ENCODE measurements at regions not wholly inside any gene's neighbourhood (a gene's known extent, or its start where the extent isn't known, plus 50 kb on each side); places are given as distances from the start of the nearest gene placed in this dataset.

GRCh38 chr13:104854007-104854406 lies 1681.5 kb downstream of the EFNB2 start:
- Histone ChIP-seq H3K4me3 (no peak overlapping the region), H3K36me3 (no peaks in the 10 kb centered on the region), H3K27me3 (no peaks in the 10 kb centered on the region), H3K9me3 (peaks cover 0 to 5% (median 0%) of the 10 kb centered on the region in 4 donors), H3K4me1 (no peaks in the 10 kb centered on the region), H3K27ac (no peak overlapping the region)
- TF ChIP-seq EP300 (IDR thresholded peaks at IDR 0.05): no peak
- no peak for TF ChIP-seq POLR2AphosphoS5 (IDR thresholded peaks at IDR 0.05)
- no peak for TF ChIP-seq POLR2A (IDR thresholded peaks at IDR 0.05)
- no peak for TF ChIP-seq CTCF (IDR thresholded peaks at IDR 0.05)
- intact Hi-C loops (cut with DNase I): no loop called here
- WGBS, 2 donors: 81 to 87% methylated on average over 8 of the region's 8 CpGs
- no peak for DNase-seq

- TF ChIP-seq POLR2AphosphoS5 (IDR thresholded peaks at IDR 0.05) (no peak), CTCF (IDR thresholded peaks at IDR 0.05) (no peak), EP300 (IDR thresholded peaks at IDR 0.05) (no peak)
- WGBS, 2 donors: 57 to 64% methylated on average over 3 of the region's 3 CpGs
- Histone ChIP-seq H3K4me3 (no peak overlapping the region), H3K9me3 (peaks cover 0 to 5% (median 0%) of the 10 kb centered on the region in 4 donors), H3K4me1 (no peaks in the 10 kb centered on the region), H3K27me3 (no peaks in the 10 kb centered on the region), H3K36me3 (no peaks in the 10 kb centered on the region), H3K27ac (no peak overlapping the region)
- intact Hi-C loops (cut with DNase I): no loop called here
- DNase-seq: no peak
Measured at GRCh38 chr13:104847922-104848321, 1687.5 kb downstream of the EFNB2 start.

- Histone ChIP-seq H3K4me1 (no peaks in the 10 kb centered on the region), H3K4me3 (no peak overlapping the region), H3K36me3 (no peaks in the 10 kb centered on the region), H3K9me3 (no peaks in the 10 kb centered on the region), H3K27me3 (no peaks in the 10 kb centered on the region), H3K27ac (no peak overlapping the region)
- TF ChIP-seq CTCF (IDR thresholded peaks at IDR 0.05) (no peak), EP300 (IDR thresholded peaks at IDR 0.05) (no peak)
- no peak for DNase-seq
- intact Hi-C loops (cut with DNase I): no loop called here
Measured at GRCh38 chr13:104843401-104843800, 1692.1 kb downstream of the EFNB2 start.

- no peaks in the 10 kb centered on the region for H3K36me3 ChIP-seq
- WGBS, 2 donors: 94 to 95% methylated on average over 6 of the region's 6 CpGs
- no peak overlapping the region for H3K27ac ChIP-seq
- H3K27me3 ChIP-seq: no peaks in the 10 kb centered on the region
- no peaks in the 10 kb centered on the region for H3K9me3 ChIP-seq
- intact Hi-C loops (cut with DNase I): no loop called here
- no peaks in the 10 kb centered on the region for H3K4me1 ChIP-seq
- H3K4me3 ChIP-seq: no peak overlapping the region
- no peak for DNase-seq
- TF ChIP-seq POLR2A (IDR thresholded peaks at IDR 0.05): no peak
- TF ChIP-seq CTCF (IDR thresholded peaks at IDR 0.05): no peak
- no peak for TF ChIP-seq EP300 (IDR thresholded peaks at IDR 0.05)
- TF ChIP-seq POLR2AphosphoS5 (IDR thresholded peaks at IDR 0.05): no peak
Measured at GRCh38 chr13:104841110-104841509, 1694.4 kb downstream of the EFNB2 start.

GRCh38 chr13:104837756-104838155 lies 1697.7 kb downstream of the EFNB2 start:
- TF ChIP-seq EP300 (IDR thresholded peaks at IDR 0.05) (no peak), POLR2AphosphoS5 (IDR thresholded peaks at IDR 0.05) (no peak), CTCF (IDR thresholded peaks at IDR 0.05) (no peak), POLR2A (IDR thresholded peaks at IDR 0.05) (no peak)
- 26 to 28% methylated on average over 3 of the region's 3 CpGs for WGBS, 2 donors
- Histone ChIP-seq H3K27me3 (no peaks in the 10 kb centered on the region), H3K36me3 (no peaks in the 10 kb centered on the region), H3K4me3 (no peak overlapping the region), H3K27ac (no peak overlapping the region), H3K9me3 (no peaks in the 10 kb centered on the region), H3K4me1 (no peaks in the 10 kb centered on the region)
- no peak for DNase-seq
- intact Hi-C loops (cut with DNase I): no loop called here
